NOMO-1 treated with dmso at 0.1 percent for 144 hours (cell line): ENCODE measurements at regions not wholly inside any gene's neighbourhood (a gene's known extent, or its start where the extent isn't known, plus 50 kb on each side); places are given as distances from the start of the nearest gene placed in this dataset.

Experiments
- DNase-seq: peaks from one replicate; lab custom pipeline; 2025; ENCODE audit not compliant: unreplicated experiment; lab: John Stamatoyannopoulos, UW

GRCh38 chr6:155738602-155739105 lies 283.0 kb upstream of the NOX3 start:
- DNase-seq = no peak

GRCh38 chr6:155717374-155717773 lies 261.7 kb upstream of the NOX3 start:
- no peak for DNase-seq

GRCh38 chr6:155710704-155711103 lies 255.1 kb upstream of the NOX3 start:
- no peak for DNase-seq

- no peak for DNase-seq
These were observed 253.6 kb upstream of the NOX3 start for GRCh38 chr6:155709262-155709661.

- DNase-seq = no peak
These were observed 252.5 kb upstream of the NOX3 start for GRCh38 chr6:155708100-155708499.

- DNase-seq = no peak
These were observed 251.2 kb upstream of the NOX3 start for GRCh38 chr6:155706806-155707205.

- no peak for DNase-seq
These were observed 250.7 kb upstream of the NOX3 start for GRCh38 chr6:155706341-155706740.

GRCh38 chr6:155701342-155701741 lies 245.7 kb upstream of the NOX3 start:
- no peak for DNase-seq

GRCh38 chr6:155695495-155695894 lies 239.9 kb upstream of the NOX3 start:
- no peak for DNase-seq

GRCh38 chr6:155694419-155694790 lies 238.8 kb upstream of the NOX3 start:
- no peak for DNase-seq

- no peak for DNase-seq
These were observed 238.2 kb upstream of the NOX3 start for GRCh38 chr6:155693573-155694418.

GRCh38 chr6:155690820-155691219 lies 235.2 kb upstream of the NOX3 start:
- DNase-seq = no peak

- no peak for DNase-seq
These were observed 232.0 kb upstream of the NOX3 start for GRCh38 chr6:155687645-155688044.

GRCh38 chr6:155684416-155685196 lies 229.0 kb upstream of the NOX3 start:
- DNase-seq = no peak

GRCh38 chr6:155678361-155678760 lies 222.7 kb upstream of the NOX3 start:
- no peak for DNase-seq

GRCh38 chr6:155676346-155676745 lies 220.7 kb upstream of the NOX3 start:
- DNase-seq = no peak

GRCh38 chr6:155670655-155671054 lies 215.0 kb upstream of the NOX3 start:
- no peak for DNase-seq

GRCh38 chr6:155660251-155660977 lies 204.8 kb upstream of the NOX3 start:
- no peak for DNase-seq

- no peak for DNase-seq
These were observed 200.4 kb upstream of the NOX3 start for GRCh38 chr6:155656024-155656423.

GRCh38 chr6:155654474-155654873 lies 198.8 kb upstream of the NOX3 start:
- DNase-seq = no peak

GRCh38 chr6:155648301-155648700 lies 192.7 kb upstream of the NOX3 start:
- DNase-seq = no peak
